HepG2 (cell line): ENCODE measurements at regions not wholly inside any gene's neighbourhood (a gene's known extent, or its start where the extent isn't known, plus 50 kb on each side); places are given as distances from the start of the nearest gene placed in this dataset.

Source experiments
- ATAC-seq: fragments of 200-7000 bp; cut with Tn5 transposase; 3 replicates; pipeline ENCODE4 v1.9.1; 2020; ENCODE audit warnings: mild to moderate bottlenecking, moderate library complexity
- BruUV-seq: library from RNA; stranded (reverse); fragments of 400-500 nt; replicated peaks from 2 replicates; lab custom pipeline; 2021; lab: Mats Ljungman, UMichigan
- CTCF ChIA-PET: fragments of 300-600 bp; formaldehyde crosslinking; extraction: SDS; loops from one replicate; lab custom pipeline; 2021; ENCODE audit warnings: low total read pairs, inconsistent platforms, low intra/inter-chr PET ratio; lab: Yijun Ruan, JAX
- POLR2A ChIA-PET: fragments of 350-600 bp; sonication (Branson Sonifier 250); formaldehyde crosslinking; loops from one replicate; lab custom pipeline; 2020; ENCODE audit warnings: antibody characterized with exemption, inconsistent platforms; lab: Yijun Ruan, JAX
- DNase-seq: peaks from one replicate; pipeline ENCODE4 v3.0.0-alpha.2; 2015; ENCODE audit warnings: low spot score
- FAIRE-seq: peaks from 3 replicates; lab custom pipeline; 2011; peaks lifted over from hg19 to GRCh38; lab: Jason Lieb, UNC
- H2AFZ ChIP-seq: one replicate; pipeline ENCODE4 v1.6.1; 2011; ENCODE audit warnings: low read length, inconsistent platforms
- H3K27ac ChIP-seq: fragments of 300-600 bp; 3 replicates; pipeline ENCODE4 v1.8.0; 2011; ENCODE audit warnings: mixed run types, mild to moderate bottlenecking, mixed read lengths, low read length, inconsistent platforms; ENCODE audit not compliant: insufficient read depth; ENCODE audit errors: extremely low read length
- H3K27me3 ChIP-seq, 2 experiments: fragments of 200-600 bp in 1 of 2; 2 replicates in 1 of 2; 3 replicates in 1 of 2; pipeline versions ENCODE4 v1.6.0 to v1.8.0; 2011; ENCODE audit warnings: low read length in 2 of 2, mild to moderate bottlenecking in 2 of 2, moderate library complexity in 2 of 2, inconsistent platforms in 1 of 2; ENCODE audit not compliant: insufficient read depth in 2 of 2, control insufficient read depth in 1 of 2
- H3K36me3 ChIP-seq, 2 experiments: fragments of 200-600 bp in 1 of 2; replicated peaks in 1 of 2; 2 replicates in 1 of 2; 3 replicates in 1 of 2; pipeline versions ENCODE4 v1.5.1 to v1.8.0; 2011; ENCODE audit warnings: low read length in 2 of 2, inconsistent platforms in 1 of 2; ENCODE audit not compliant: insufficient read depth in 2 of 2, control insufficient read depth in 1 of 2
- H3K4me1 ChIP-seq: 2 replicates; pipeline ENCODE4 v1.5.1; 2012; ENCODE audit warnings: low read length, inconsistent platforms; ENCODE audit not compliant: insufficient read depth
- H3K4me2 ChIP-seq: 2 replicates; pipeline ENCODE4 v1.6.0; 2011; ENCODE audit warnings: low read depth, low read length, inconsistent platforms
- H3K4me3 ChIP-seq, 3 experiments: fragments of 200-600 bp in 1 of 3; sonication (generic), shearing (Covaris generic) in 1 of 3; replicated peaks in 1 of 3; 2 replicates each; pipeline ENCODE4 v1.5.1; 2011 to 2016; ENCODE audit warnings: low read length in 3 of 3, inconsistent platforms in 2 of 3, low read depth in 2 of 3, mild to moderate bottlenecking in 2 of 3, control low read depth in 1 of 3, mixed read lengths in 1 of 3; ENCODE audit not compliant: insufficient read depth in 1 of 3
- H3K79me2 ChIP-seq: one replicate; pipeline ENCODE4 v1.6.1; 2011; ENCODE audit warnings: low read length, inconsistent platforms; ENCODE audit not compliant: insufficient read depth
- H3K9ac ChIP-seq: 2 replicates; pipeline ENCODE4 v1.6.0; 2011; ENCODE audit warnings: mild to moderate bottlenecking, low read depth, low read length, inconsistent platforms; ENCODE audit not compliant: insufficient read depth
- H3K9me3 ChIP-seq: 2 replicates; pipeline ENCODE4 v1.5.1; 2012; ENCODE audit warnings: mild to moderate bottlenecking, low read length
- H4K20me1 ChIP-seq: 2 replicates; pipeline ENCODE4 v1.6.0; 2011; ENCODE audit warnings: inconsistent platforms, mild to moderate bottlenecking, low read length, moderate library complexity; ENCODE audit not compliant: insufficient read depth
- NFYC ChIP-seq: IDR thresholded peaks from 2 replicates; pipeline ENCODE4 v1.6.1; 2016; ENCODE audit warnings: missing genetic modification reagents, missing compliant biosample characterization
- RORA ChIP-seq: sonication (generic); formaldehyde crosslinking; IDR thresholded peaks from 2 replicates; pipeline ENCODE4 v1.5.0; 2020; ENCODE audit warnings: mild to moderate bottlenecking, missing genetic modification reagents, moderate library complexity
- ZC3H13 ChIP-seq: sonication (generic); formaldehyde crosslinking; IDR thresholded peaks from 2 replicates; pipeline ENCODE4 v1.8.1; 2023; ENCODE audit warnings: mild to moderate bottlenecking, missing genetic modification reagents, moderate library complexity
- WGBS: methylation state at CpG from one replicate; pipeline ENCODE4 v1.1.6; 2017; ENCODE audit warnings: low lambda C conversion rate; 5-methylcytosine and 5-hydroxymethylcytosine counted together
- in situ Hi-C: cut with HindIII; loops from 2 replicates; pipeline ENCODE4 v1.10.0; 2017; ENCODE audit warnings: low pct_unique_long_range_greater_than_20kb; ENCODE audit not compliant: extremely low pct_ligation_motif_present
- intact Hi-C: fragments of 100-400 bp; cut with micrococcal nuclease; formaldehyde crosslinking; loops from one replicate; pipeline ENCODE4 v1.10.0; 2022; ENCODE audit not compliant: unreplicated experiment
- TF ChIP-seq, protein P1 (sequence below): sonication (generic); formaldehyde crosslinking; conservative IDR thresholded peaks from 2 replicates; pipeline ENCODE4 v1.4.0; 2020; ENCODE audit warnings: mild to moderate bottlenecking, missing genetic modification reagents, moderate library complexity
- TF ChIP-seq, protein P2 (sequence below): sonication (generic); formaldehyde crosslinking; IDR thresholded peaks from 2 replicates; pipeline ENCODE4 v1.5.0; 2020; ENCODE audit warnings: mild to moderate bottlenecking, low read depth, missing genetic modification reagents, borderline replicate concordance
- TF ChIP-seq, protein P3 (sequence below): sonication (generic); formaldehyde crosslinking; IDR thresholded peaks from 2 replicates; pipeline ENCODE4 v1.4.0; 2020; ENCODE audit warnings: missing genetic modification reagents

DNA sequence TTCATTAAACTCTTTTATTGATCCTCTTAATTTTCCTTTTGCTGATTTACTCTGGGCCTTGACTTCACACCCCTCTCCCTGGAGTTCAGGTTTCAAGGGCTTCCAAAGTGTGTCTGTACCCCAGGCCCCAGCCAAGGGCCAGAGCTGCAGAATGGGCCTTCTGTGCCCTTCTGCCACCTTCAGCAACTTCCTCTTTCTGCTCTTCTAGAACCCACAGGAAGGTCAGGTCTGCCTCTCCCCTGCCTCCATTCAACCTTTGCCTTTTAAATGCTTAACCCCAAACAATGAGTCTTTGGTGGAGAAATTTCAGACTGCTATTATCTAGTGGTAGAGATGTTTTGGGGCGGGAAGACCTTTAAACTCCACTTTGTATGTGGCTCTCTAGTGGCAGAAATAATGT is 63.1 kb downstream of the TSN start:
- FAIRE-seq (no peak), ATAC-seq (no peak), DNase-seq (no peak)
- BruUV-seq = no TSS peak
- no peak overlapping the region for H3K9ac ChIP-seq
- intact Hi-C loops = no loop called here
- H3K27ac ChIP-seq = no peak overlapping the region
- 3% methylated on average over 1 of the region's 1 CpG for WGBS
- peaks cover 0 to 11% of the 10 kb centered on the region in 2 experiments; a peak in 2 of 5 replicates for H3K27me3 ChIP-seq
- no peaks in the 10 kb centered on the region for H3K4me1 ChIP-seq
- ChIA-PET POLR2A (no interaction called here), CTCF (no interaction called here)
- no peak for TF ChIP-seq ZC3H13 (CRISPR knock-in tag)
- no peaks in the 10 kb centered on the region for H3K36me3 ChIP-seq
- in situ Hi-C loops = no loop called here
- H2AFZ ChIP-seq = no peak overlapping the region
- no peak overlapping the region for H3K4me2 ChIP-seq
- no peaks in the 10 kb centered on the region for H3K79me2 ChIP-seq
- H3K4me3 ChIP-seq = no peak overlapping the region
- no peaks in the 10 kb centered on the region for H3K9me3 ChIP-seq
- no peaks in the 10 kb centered on the region for H4K20me1 ChIP-seq

DNA sequence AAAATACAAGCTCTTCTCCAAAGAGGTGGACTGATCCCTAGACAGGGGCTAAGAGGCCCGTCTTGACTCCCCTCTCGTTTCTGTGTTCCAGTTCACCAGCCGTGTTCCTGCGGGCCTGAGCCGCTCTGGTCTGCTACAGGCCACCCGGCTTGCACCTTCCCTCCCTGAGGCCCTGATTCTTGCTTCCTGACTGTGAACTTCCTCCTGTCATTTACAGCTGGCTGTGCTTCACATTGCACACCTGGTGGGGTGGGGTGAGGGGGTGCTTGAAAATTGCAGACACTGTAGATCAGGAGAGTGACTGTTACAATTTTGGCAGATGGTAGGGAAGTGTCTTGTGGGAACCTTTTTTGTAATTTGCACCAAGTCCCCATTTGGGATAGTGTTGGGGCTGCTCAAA is 64.4 kb downstream of the TSN start:
- Histone ChIP-seq H2AFZ (no peak overlapping the region), H3K36me3 (no peaks in the 10 kb centered on the region), H3K27ac (no peak overlapping the region), H3K79me2 (no peaks in the 10 kb centered on the region), H3K4me1 (no peaks in the 10 kb centered on the region), H3K4me2 (no peak overlapping the region), H4K20me1 (no peaks in the 10 kb centered on the region), H3K9ac (no peak overlapping the region), H3K9me3 (no peaks in the 10 kb centered on the region), H3K27me3 (peaks cover 2 to 11% of the 10 kb centered on the region in 2 experiments; a peak in 2 of 5 replicates), H3K4me3 (no peak overlapping the region)
- TF ChIP-seq NFYC (CRISPR knock-in tag) (no peak), RORA (CRISPR knock-in tag) (no peak)
- TF ChIP-seq, protein P1, sequence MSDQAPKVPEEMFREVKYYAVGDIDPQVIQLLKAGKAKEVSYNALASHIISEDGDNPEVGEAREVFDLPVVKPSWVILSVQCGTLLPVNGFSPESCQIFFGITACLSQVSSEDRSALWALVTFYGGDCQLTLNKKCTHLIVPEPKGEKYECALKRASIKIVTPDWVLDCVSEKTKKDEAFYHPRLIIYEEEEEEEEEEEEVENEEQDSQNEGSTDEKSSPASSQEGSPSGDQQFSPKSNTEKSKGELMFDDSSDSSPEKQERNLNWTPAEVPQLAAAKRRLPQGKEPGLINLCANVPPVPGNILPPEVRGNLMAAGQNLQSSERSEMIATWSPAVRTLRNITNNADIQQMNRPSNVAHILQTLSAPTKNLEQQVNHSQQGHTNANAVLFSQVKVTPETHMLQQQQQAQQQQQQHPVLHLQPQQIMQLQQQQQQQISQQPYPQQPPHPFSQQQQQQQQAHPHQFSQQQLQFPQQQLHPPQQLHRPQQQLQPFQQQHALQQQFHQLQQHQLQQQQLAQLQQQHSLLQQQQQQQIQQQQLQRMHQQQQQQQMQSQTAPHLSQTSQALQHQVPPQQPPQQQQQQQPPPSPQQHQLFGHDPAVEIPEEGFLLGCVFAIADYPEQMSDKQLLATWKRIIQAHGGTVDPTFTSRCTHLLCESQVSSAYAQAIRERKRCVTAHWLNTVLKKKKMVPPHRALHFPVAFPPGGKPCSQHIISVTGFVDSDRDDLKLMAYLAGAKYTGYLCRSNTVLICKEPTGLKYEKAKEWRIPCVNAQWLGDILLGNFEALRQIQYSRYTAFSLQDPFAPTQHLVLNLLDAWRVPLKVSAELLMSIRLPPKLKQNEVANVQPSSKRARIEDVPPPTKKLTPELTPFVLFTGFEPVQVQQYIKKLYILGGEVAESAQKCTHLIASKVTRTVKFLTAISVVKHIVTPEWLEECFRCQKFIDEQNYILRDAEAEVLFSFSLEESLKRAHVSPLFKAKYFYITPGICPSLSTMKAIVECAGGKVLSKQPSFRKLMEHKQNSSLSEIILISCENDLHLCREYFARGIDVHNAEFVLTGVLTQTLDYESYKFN (CRISPR knock-in tag) = no peak
- TF ChIP-seq, protein P2, sequence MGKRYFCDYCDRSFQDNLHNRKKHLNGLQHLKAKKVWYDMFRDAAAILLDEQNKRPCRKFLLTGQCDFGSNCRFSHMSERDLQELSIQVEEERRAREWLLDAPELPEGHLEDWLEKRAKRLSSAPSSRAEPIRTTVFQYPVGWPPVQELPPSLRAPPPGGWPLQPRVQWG = no peak
- TF ChIP-seq, protein P3, sequence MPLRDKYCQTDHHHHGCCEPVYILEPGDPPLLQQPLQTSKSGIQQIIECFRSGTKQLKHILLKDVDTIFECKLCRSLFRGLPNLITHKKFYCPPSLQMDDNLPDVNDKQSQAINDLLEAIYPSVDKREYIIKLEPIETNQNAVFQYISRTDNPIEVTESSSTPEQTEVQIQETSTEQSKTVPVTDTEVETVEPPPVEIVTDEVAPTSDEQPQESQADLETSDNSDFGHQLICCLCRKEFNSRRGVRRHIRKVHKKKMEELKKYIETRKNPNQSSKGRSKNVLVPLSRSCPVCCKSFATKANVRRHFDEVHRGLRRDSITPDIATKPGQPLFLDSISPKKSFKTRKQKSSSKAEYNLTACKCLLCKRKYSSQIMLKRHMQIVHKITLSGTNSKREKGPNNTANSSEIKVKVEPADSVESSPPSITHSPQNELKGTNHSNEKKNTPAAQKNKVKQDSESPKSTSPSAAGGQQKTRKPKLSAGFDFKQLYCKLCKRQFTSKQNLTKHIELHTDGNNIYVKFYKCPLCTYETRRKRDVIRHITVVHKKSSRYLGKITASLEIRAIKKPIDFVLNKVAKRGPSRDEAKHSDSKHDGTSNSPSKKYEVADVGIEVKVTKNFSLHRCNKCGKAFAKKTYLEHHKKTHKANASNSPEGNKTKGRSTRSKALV = no peak
- intact Hi-C loops = no loop called here
- ChIA-PET POLR2A (no interaction called here), CTCF (no interaction called here)
- 12% methylated on average over 6 of the region's 6 CpGs for WGBS
- DNase-seq (no peak), ATAC-seq (no peak), FAIRE-seq (no peak)
- BruUV-seq = no TSS peak
- in situ Hi-C loops = no loop called here
